ENCODE measurements at regions not wholly inside any gene's neighbourhood (a gene's known extent, or its start where the extent isn't known, plus 50 kb on each side); places are given as distances from the start of the nearest gene placed in this dataset.

- TF ChIP-seq, protein P1, sequence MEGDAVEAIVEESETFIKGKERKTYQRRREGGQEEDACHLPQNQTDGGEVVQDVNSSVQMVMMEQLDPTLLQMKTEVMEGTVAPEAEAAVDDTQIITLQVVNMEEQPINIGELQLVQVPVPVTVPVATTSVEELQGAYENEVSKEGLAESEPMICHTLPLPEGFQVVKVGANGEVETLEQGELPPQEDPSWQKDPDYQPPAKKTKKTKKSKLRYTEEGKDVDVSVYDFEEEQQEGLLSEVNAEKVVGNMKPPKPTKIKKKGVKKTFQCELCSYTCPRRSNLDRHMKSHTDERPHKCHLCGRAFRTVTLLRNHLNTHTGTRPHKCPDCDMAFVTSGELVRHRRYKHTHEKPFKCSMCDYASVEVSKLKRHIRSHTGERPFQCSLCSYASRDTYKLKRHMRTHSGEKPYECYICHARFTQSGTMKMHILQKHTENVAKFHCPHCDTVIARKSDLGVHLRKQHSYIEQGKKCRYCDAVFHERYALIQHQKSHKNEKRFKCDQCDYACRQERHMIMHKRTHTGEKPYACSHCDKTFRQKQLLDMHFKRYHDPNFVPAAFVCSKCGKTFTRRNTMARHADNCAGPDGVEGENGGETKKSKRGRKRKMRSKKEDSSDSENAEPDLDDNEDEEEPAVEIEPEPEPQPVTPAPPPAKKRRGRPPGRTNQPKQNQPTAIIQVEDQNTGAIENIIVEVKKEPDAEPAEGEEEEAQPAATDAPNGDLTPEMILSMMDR (IDR thresholded peaks at IDR 0.05), result no peak
- TF ChIP-seq POLR2A (IDR thresholded peaks at IDR 0.05) (no peak), POLR2AphosphoS5 (IDR thresholded peaks at IDR 0.05; ENCODE audit: insufficient read depth in 1 of 2, low read depth in 1 of 2) (no peak)
These were observed 274.4 kb downstream of the BRINP2 start for GRCh38 chr1:177444997-177445746.
